Endothelial cell of umbilical vein (primary cell): ENCODE measurements at regions not wholly inside any gene's neighbourhood (a gene's known extent, or its start where the extent isn't known, plus 50 kb on each side); places are given as distances from the start of the nearest gene placed in this dataset.

ENCODE experiments used
- BruUV-seq: library from RNA; stranded (reverse); fragments of 400-500 nt; replicated peaks from 2 replicates; lab custom pipeline; 2021; lab: Mats Ljungman, UMichigan
- CTCF ChIA-PET: fragments of 300-600, 350-600 bp; sonication (Branson Sonifier 250); formaldehyde crosslinking; loops from one replicate; lab custom pipeline; 2021; ENCODE audit warnings: antibody characterized with exemption, inconsistent platforms; lab: Charles Lee
- POLR2A ChIA-PET: fragments of 300-600, 350-600 bp; sonication (Branson Sonifier 250); formaldehyde crosslinking; loops from one replicate; lab custom pipeline; 2021; ENCODE audit warnings: antibody characterized with exemption, inconsistent platforms; lab: Charles Lee
- DNase-seq: peaks from one replicate; pipeline ENCODE4 v3.0.0-alpha.2; 2011; ENCODE audit warnings: low read depth, low spot score
- FAIRE-seq: peaks from 2 replicates; lab custom pipeline; 2011; peaks lifted over from hg19 to GRCh38; lab: Jason Lieb, UNC
- H2AFZ ChIP-seq: 2 replicates; pipeline ENCODE4 v1.6.0; 2012; ENCODE audit warnings: low read depth, low read length, control low read depth, inconsistent platforms
- H3K27ac ChIP-seq: 2 replicates; pipeline ENCODE4 v1.5.1; 2011; ENCODE audit warnings: low read depth, mild to moderate bottlenecking, control low read depth, low read length, moderate library complexity; ENCODE audit not compliant: insufficient read depth
- H3K27me3 ChIP-seq, 2 experiments: 2 replicates each; pipeline versions ENCODE4 v1.6.0 to v1.6.1; 2011; ENCODE audit warnings: low read length in 2 of 2, mixed read lengths in 1 of 2; ENCODE audit not compliant: control insufficient read depth in 2 of 2, insufficient read depth in 2 of 2
- H3K36me3 ChIP-seq, 2 experiments: 2 replicates in 1 of 2; 3 replicates in 1 of 2; pipeline ENCODE4 v1.5.1; 2011; ENCODE audit warnings: low read length in 2 of 2, mild to moderate bottlenecking in 1 of 2, moderate library complexity in 1 of 2; ENCODE audit not compliant: control insufficient read depth in 2 of 2, insufficient read depth in 2 of 2; ENCODE audit errors: extremely low read depth in 1 of 2
- H3K4me1 ChIP-seq: 3 replicates; pipeline ENCODE4 v1.5.1; 2011; ENCODE audit warnings: mild to moderate bottlenecking, low read length; ENCODE audit not compliant: control insufficient read depth, insufficient read depth; ENCODE audit errors: extremely low read depth
- H3K4me2 ChIP-seq: 2 replicates; pipeline ENCODE4 v1.6.1; 2011; ENCODE audit warnings: low read length, control low read depth, mixed read lengths; ENCODE audit not compliant: insufficient read depth
- H3K4me3 ChIP-seq, 3 experiments: fragments of 200-600 bp in 1 of 3; sonication (generic), shearing (Covaris generic) in 1 of 3; replicated peaks in 1 of 3; 2 replicates each; pipeline ENCODE4 v1.5.1; 2011 to 2016; ENCODE audit warnings: control low read depth in 3 of 3, low read length in 3 of 3, mild to moderate bottlenecking in 2 of 3, inconsistent platforms in 1 of 3, low read depth in 1 of 3, moderate library complexity in 1 of 3; ENCODE audit not compliant: insufficient read depth in 1 of 3
- H3K79me2 ChIP-seq: 2 replicates; pipeline ENCODE4 v1.6.0; 2012; ENCODE audit warnings: low read length, inconsistent platforms; ENCODE audit not compliant: control insufficient read depth, insufficient read depth
- H3K9ac ChIP-seq: replicated peaks from 2 replicates; pipeline ENCODE3; 2011; ENCODE audit warnings: low read length, control low read depth; ENCODE audit not compliant: insufficient read depth; ENCODE audit errors: extremely low read depth
- H3K9me1 ChIP-seq: replicated peaks from 3 replicates; pipeline ENCODE4 v1.6.0; 2011; ENCODE audit warnings: mild to moderate bottlenecking, low read length; ENCODE audit not compliant: control insufficient read depth, insufficient read depth; ENCODE audit errors: extremely low read depth
- H3K9me3 ChIP-seq: replicated peaks from 2 replicates; pipeline ENCODE4 v1.5.1; 2012; ENCODE audit warnings: low read length, inconsistent platforms; ENCODE audit not compliant: control insufficient read depth, insufficient read depth
- H4K20me1 ChIP-seq: replicated peaks from 2 replicates; pipeline ENCODE3; 2011; ENCODE audit warnings: mild to moderate bottlenecking, low read length; ENCODE audit not compliant: control insufficient read depth, insufficient read depth; ENCODE audit errors: extremely low read depth
- EZH2 ChIP-seq: IDR thresholded peaks from 2 replicates; pipeline ENCODE4 v1.6.1; 2012; ENCODE audit warnings: borderline replicate concordance, low read depth, mild to moderate bottlenecking, moderate library complexity, low read length, inconsistent platforms; ENCODE audit not compliant: severe bottlenecking
- FOS ChIP-seq: IDR thresholded peaks from 2 replicates; pipeline ENCODE4 v1.6.1; 2011; ENCODE audit warnings: mild to moderate bottlenecking, low read length, moderate library complexity, borderline replicate concordance; ENCODE audit not compliant: insufficient read depth
- GATA2 ChIP-seq: IDR thresholded peaks from 2 replicates; pipeline ENCODE4 v1.7.0; 2011; ENCODE audit warnings: low read depth, mild to moderate bottlenecking, moderate library complexity, mixed read lengths, low read length; ENCODE audit not compliant: insufficient read length, insufficient read depth
- JUN ChIP-seq: IDR thresholded peaks from 2 replicates; pipeline ENCODE4 v1.6.1; 2011; ENCODE audit warnings: borderline replicate concordance, low read depth; ENCODE audit not compliant: insufficient read length, insufficient read depth
- MYC ChIP-seq: IDR thresholded peaks from one replicate; pipeline ENCODE4 v1.6.1; 2011; ENCODE audit warnings: mild to moderate bottlenecking, low read depth, low read length
- POLR2A ChIP-seq: IDR thresholded peaks from 2 replicates; pipeline ENCODE4 v1.6.1; 2012; ENCODE audit warnings: low read depth, mild to moderate bottlenecking, control low read depth, low read length
- POLR2AphosphoS5 ChIP-seq: IDR thresholded peaks from 2 replicates; pipeline ENCODE4 v1.6.1; 2012; ENCODE audit warnings: low read depth, mild to moderate bottlenecking, control low read depth, low read length, moderate library complexity; ENCODE audit not compliant: insufficient read depth
- dilution Hi-C: fragments of 300-500 bp; cut with MboI; formaldehyde crosslinking; loops from one replicate; pipeline ENCODE4 v1.15.0; 2019; ENCODE audit warnings: low sequenced_read_pairs; ENCODE audit not compliant: extremely low pct_ligation_motif_present
- intact Hi-C: fragments of 100-400 bp; cut with micrococcal nuclease; formaldehyde crosslinking; loops from one replicate; pipeline ENCODE4 v1.10.0; 2022
- TF ChIP-seq, protein P1 (sequence below): IDR thresholded peaks from 2 replicates; pipeline ENCODE4 v1.6.1; 2011; ENCODE audit not compliant: insufficient read depth, insufficient read length
- TF ChIP-seq, protein P2 (sequence below), 2 donors: IDR thresholded peaks; 1 replicate in 1 of 2; 2 replicates in 1 of 2; pipeline ENCODE4 v1.5.1; 2011; ENCODE audit warnings: low read length in 2 of 2, mild to moderate bottlenecking in 2 of 2, moderate library complexity in 2 of 2, control low read depth in 1 of 2, inconsistent platforms in 1 of 2, low read depth in 1 of 2; ENCODE audit not compliant: insufficient read depth in 1 of 2; ENCODE audit errors: extremely low read depth in 1 of 2

DNA sequence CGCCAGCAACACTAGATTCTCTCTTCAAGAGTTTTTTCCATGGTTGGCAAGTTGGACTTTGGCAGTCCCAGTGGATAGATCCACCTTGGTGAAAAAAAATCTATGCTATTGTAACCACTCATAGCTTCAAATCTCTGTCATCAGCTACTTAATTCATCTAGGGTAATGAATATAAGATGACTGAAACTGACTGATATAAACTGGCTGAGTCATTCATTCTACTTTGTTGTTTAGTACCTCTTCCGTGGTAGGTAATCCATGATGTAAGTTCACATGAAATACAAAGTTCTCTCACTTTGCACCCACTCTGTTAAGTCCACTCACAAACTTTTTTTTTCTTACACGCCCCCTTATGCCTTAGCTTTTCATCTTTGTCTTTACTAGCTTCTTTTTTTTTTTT lies 1381.5 kb downstream of the SLITRK5 start:
- Histone ChIP-seq H3K27me3 (no peaks in the 10 kb centered on the region), H3K4me2 (no peak overlapping the region), H2AFZ (no peak overlapping the region), H3K9me1 (no peaks in the 10 kb centered on the region), H3K79me2 (no peaks in the 10 kb centered on the region), H3K36me3 (no peaks in the 10 kb centered on the region), H3K9me3 (no peaks in the 10 kb centered on the region), H4K20me1 (no peaks in the 10 kb centered on the region), H3K4me3 (no peak overlapping the region), H3K9ac (no peak overlapping the region), H3K4me1 (no peaks in the 10 kb centered on the region), H3K27ac (no peak overlapping the region)
- DNase-seq (no peak), FAIRE-seq (no peak)
- TF ChIP-seq JUN = no peak
- TF ChIP-seq, protein P1, sequence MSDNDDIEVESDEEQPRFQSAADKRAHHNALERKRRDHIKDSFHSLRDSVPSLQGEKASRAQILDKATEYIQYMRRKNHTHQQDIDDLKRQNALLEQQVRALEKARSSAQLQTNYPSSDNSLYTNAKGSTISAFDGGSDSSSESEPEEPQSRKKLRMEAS = no peak
- no peak for TF ChIP-seq POLR2A
- no peak for TF ChIP-seq FOS
- no peak for TF ChIP-seq MYC
- TF ChIP-seq, protein P2, sequence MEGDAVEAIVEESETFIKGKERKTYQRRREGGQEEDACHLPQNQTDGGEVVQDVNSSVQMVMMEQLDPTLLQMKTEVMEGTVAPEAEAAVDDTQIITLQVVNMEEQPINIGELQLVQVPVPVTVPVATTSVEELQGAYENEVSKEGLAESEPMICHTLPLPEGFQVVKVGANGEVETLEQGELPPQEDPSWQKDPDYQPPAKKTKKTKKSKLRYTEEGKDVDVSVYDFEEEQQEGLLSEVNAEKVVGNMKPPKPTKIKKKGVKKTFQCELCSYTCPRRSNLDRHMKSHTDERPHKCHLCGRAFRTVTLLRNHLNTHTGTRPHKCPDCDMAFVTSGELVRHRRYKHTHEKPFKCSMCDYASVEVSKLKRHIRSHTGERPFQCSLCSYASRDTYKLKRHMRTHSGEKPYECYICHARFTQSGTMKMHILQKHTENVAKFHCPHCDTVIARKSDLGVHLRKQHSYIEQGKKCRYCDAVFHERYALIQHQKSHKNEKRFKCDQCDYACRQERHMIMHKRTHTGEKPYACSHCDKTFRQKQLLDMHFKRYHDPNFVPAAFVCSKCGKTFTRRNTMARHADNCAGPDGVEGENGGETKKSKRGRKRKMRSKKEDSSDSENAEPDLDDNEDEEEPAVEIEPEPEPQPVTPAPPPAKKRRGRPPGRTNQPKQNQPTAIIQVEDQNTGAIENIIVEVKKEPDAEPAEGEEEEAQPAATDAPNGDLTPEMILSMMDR (IDR thresholded peaks at IDR 0.05; ENCODE audit: extremely low read depth in 1 of 2, insufficient read depth in 1 of 2, low read depth in 1 of 2, low read length in 2 of 2) = no peak
- no peak for TF ChIP-seq EZH2
- TF ChIP-seq GATA2 = no peak
- no peak for TF ChIP-seq POLR2AphosphoS5
- BruUV-seq = no TSS peak
- CTCF ChIA-PET = no interaction called here
- POLR2A ChIA-PET = no interaction called here
- dilution Hi-C loops = no loop called here
- intact Hi-C loops = no loop called here
